ENCODE measurements at regions not wholly inside any gene's neighbourhood (a gene's known extent, or its start where the extent isn't known, plus 50 kb on each side); places are given as distances from the start of the nearest gene placed in this dataset.

DNA sequence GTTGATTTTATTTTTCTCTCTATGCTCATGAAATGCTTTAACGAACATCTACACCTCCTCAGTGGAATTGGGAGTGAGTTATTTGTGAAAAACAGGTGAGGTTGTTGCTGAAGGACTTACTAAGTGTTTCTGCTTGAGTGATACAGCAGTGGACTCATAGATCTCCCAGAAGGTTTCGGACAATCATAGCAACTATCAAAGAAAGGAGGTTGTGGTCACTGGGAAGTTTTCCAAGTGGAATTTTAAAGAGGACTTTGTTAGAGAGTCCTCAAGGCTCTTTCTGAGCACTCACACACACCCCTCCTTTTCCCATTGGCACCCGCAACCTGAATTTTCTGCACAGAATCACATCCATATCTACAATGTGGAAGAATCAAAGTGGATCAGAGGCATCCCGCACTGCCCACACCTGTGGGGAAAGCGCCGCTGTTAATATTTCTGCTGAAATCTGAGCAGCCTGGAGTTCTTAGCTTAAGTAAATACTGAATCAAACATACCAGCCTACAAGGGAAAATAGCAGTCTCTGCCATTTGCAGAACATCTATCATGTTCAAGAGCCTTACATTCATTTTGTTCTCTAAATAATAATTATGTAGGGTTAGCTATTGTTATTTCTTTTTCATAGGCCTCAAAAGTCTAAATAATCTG is 719.4 kb downstream of the DIAPH3 start:
- TF ChIP-seq SIN3A (IDR thresholded peaks at IDR 0.05; ENCODE audit: borderline replicate concordance, insufficient read depth, low read length): no peak
- TF ChIP-seq POLR2AphosphoS5 (IDR thresholded peaks at IDR 0.05; ENCODE audit: low read depth, low read length): no peak
- no peak for TF ChIP-seq TAF1 (IDR thresholded peaks at IDR 0.05; ENCODE audit: borderline replicate concordance, insufficient read depth, low read length)
- TF ChIP-seq, protein P1, sequence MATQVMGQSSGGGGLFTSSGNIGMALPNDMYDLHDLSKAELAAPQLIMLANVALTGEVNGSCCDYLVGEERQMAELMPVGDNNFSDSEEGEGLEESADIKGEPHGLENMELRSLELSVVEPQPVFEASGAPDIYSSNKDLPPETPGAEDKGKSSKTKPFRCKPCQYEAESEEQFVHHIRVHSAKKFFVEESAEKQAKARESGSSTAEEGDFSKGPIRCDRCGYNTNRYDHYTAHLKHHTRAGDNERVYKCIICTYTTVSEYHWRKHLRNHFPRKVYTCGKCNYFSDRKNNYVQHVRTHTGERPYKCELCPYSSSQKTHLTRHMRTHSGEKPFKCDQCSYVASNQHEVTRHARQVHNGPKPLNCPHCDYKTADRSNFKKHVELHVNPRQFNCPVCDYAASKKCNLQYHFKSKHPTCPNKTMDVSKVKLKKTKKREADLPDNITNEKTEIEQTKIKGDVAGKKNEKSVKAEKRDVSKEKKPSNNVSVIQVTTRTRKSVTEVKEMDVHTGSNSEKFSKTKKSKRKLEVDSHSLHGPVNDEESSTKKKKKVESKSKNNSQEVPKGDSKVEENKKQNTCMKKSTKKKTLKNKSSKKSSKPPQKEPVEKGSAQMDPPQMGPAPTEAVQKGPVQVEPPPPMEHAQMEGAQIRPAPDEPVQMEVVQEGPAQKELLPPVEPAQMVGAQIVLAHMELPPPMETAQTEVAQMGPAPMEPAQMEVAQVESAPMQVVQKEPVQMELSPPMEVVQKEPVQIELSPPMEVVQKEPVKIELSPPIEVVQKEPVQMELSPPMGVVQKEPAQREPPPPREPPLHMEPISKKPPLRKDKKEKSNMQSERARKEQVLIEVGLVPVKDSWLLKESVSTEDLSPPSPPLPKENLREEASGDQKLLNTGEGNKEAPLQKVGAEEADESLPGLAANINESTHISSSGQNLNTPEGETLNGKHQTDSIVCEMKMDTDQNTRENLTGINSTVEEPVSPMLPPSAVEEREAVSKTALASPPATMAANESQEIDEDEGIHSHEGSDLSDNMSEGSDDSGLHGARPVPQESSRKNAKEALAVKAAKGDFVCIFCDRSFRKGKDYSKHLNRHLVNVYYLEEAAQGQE (IDR thresholded peaks at IDR 0.05; ENCODE audit: insufficient read depth in 1 of 2, low read depth in 2 of 2, low read length in 2 of 2): no peak

DNA sequence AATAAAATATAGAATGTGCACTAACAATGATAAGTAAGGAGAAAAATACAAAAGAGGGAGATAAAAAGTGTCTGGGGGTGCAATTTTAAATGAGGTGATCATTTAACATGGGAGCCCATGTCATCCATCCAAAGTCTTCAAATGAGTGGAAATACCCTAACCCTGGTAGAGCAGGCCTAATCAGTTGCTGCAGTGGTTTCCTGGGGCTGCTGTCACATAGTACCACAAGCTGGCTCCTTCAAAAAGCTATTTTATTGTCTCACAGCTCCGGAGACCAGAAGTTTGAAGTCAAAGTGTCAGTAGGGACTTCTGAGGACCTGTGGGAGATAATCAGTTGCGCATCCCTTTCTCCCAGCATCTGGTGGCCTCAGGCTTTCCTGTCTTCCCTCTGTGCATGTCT is 717.9 kb downstream of the DIAPH3 start:
- TF ChIP-seq TAF1 (IDR thresholded peaks at IDR 0.05; ENCODE audit: borderline replicate concordance, insufficient read depth, low read length): no peak
- no peak for TF ChIP-seq FOXP2 (optimal IDR thresholded peaks at IDR 0.05; ENCODE audit: borderline replicate concordance, extremely low read depth, extremely low read length, insufficient read depth)
- no peak for TF ChIP-seq POLR2AphosphoS5 (IDR thresholded peaks at IDR 0.05; ENCODE audit: low read depth, low read length)
- no peak for TF ChIP-seq SIN3A (IDR thresholded peaks at IDR 0.05; ENCODE audit: borderline replicate concordance, insufficient read depth, low read length)
- TF ChIP-seq, protein P1 (IDR thresholded peaks at IDR 0.05; ENCODE audit: insufficient read depth in 1 of 2, low read depth in 2 of 2, low read length in 2 of 2): no peak

DNA sequence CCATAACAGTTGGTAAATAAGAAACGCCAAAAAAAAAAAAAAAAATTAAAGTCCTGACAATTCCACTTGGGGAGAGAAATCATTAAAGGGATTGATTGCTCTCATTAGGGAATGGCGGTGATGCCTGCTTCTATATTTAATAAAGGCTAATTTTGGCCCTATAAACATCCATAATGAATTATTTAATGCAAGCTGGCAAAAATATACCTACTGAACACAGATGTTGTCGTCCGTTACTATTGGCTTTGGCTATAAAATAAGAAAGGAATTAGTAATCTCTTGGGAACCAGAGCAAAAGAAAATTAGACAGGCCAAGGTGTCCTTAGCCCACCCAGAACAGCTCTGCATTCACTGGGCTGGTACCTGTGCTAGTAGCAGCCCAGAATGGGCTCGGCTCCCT is 717.3 kb downstream of the DIAPH3 start:
- no peak for TF ChIP-seq SIN3A (IDR thresholded peaks at IDR 0.05; ENCODE audit: borderline replicate concordance, insufficient read depth, low read length)
- no peak for TF ChIP-seq FOXP2 (optimal IDR thresholded peaks at IDR 0.05; ENCODE audit: borderline replicate concordance, extremely low read depth, extremely low read length, insufficient read depth)
- TF ChIP-seq, protein P1 (IDR thresholded peaks at IDR 0.05; ENCODE audit: insufficient read depth in 1 of 2, low read depth in 2 of 2, low read length in 2 of 2): no peak
- TF ChIP-seq POLR2AphosphoS5 (IDR thresholded peaks at IDR 0.05; ENCODE audit: low read depth, low read length): no peak
- no peak for TF ChIP-seq TAF1 (IDR thresholded peaks at IDR 0.05; ENCODE audit: borderline replicate concordance, insufficient read depth, low read length)

DNA sequence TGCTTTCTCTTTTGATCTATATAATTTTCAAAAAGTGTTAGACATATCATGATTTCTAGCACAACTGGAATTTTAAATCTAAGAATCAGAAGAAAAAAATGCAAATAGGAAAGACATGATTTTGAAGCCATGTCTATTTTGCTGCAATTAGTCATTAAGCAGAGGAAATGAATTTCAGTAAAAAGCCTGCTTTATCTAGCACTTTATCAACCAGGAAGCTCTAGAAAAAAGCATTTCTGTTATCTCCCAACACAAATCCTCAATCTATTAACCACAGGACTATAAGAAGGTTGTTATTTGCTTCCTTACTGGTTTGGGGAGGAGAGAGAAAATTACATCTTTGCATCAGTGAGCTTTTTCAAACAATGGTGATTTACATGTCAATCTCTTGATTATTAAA is 716.7 kb downstream of the DIAPH3 start:
- TF ChIP-seq, protein P1 (IDR thresholded peaks at IDR 0.05; ENCODE audit: insufficient read depth in 1 of 2, low read depth in 2 of 2, low read length in 2 of 2): no peak
- TF ChIP-seq POLR2AphosphoS5 (IDR thresholded peaks at IDR 0.05; ENCODE audit: low read depth, low read length) (no peak), SIN3A (IDR thresholded peaks at IDR 0.05; ENCODE audit: borderline replicate concordance, insufficient read depth, low read length) (no peak), FOXP2 (optimal IDR thresholded peaks at IDR 0.05; ENCODE audit: borderline replicate concordance, extremely low read depth, extremely low read length, insufficient read depth) (no peak), TAF1 (IDR thresholded peaks at IDR 0.05; ENCODE audit: borderline replicate concordance, insufficient read depth, low read length) (no peak)
